NCI-H510A treated with DMSO at 0.1 percent for 48 hours (cell line): ENCODE measurements at regions not wholly inside any gene's neighbourhood (a gene's known extent, or its start where the extent isn't known, plus 50 kb on each side); places are given as distances from the start of the nearest gene placed in this dataset.
"Not testable (repeated sequence)": the region's sequence is repeated elsewhere in the genome, so short reads cannot be mapped to it uniquely, and the experiment has no call there.

Source experiments
- DNase-seq: peaks from one replicate; lab custom pipeline; 2025; lab: John Stamatoyannopoulos, UW

- no peak for DNase-seq
Measured at GRCh38 chr3:11712646-11713045, 68.9 kb upstream of the VGLL4 start.

GRCh38 chr3:11711876-11712275, 68.2 kb upstream of the VGLL4 start:
- DNase-seq = no peak

DNA sequence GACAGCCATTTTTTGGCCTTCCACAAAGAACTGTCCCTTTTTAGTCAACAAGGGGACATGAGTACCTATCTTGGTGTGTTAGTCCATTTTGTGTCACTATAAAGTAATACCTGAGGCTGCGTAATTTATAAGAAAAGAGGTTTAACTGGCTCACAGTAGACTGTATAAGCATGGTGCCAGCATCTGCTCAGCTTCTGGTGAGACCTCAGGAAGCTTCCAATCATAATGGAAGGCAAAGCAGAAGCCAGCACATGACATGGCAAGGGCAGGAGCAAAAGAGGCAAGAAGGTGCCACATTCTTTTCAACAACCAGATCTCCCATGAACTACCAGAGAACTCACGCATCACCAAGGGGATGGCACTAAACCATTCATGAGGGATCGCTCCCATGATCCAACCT, 66.1 kb upstream of the VGLL4 start:
- DNase-seq = no peak

- not testable (repeated sequence) for DNase-seq
Measured at GRCh38 chr3:11707084-11707483, 63.4 kb upstream of the VGLL4 start.

- no peak for DNase-seq
Measured at GRCh38 chr3:11706604-11707003, 62.9 kb upstream of the VGLL4 start.

DNA sequence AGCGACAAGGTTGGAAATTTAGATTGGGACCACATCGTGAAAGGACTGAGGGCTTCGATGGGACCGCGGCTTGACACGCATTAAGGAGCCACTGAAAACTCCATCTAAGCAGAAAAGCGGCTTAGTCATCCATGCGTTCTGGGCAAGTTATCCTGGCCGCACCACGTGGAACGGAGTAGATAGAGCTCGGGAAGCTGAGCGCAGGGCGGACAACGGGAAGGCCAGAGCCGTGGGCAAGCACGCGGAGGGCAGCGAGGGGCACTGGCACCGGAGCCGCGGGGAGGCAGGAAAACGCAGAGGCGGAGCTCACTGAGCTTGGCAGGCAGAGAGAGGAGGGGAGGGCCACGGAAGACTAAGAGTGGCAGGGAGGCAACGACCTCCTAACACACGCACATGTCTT, 61.3 kb upstream of the VGLL4 start:
- DNase-seq = no peak

DNA sequence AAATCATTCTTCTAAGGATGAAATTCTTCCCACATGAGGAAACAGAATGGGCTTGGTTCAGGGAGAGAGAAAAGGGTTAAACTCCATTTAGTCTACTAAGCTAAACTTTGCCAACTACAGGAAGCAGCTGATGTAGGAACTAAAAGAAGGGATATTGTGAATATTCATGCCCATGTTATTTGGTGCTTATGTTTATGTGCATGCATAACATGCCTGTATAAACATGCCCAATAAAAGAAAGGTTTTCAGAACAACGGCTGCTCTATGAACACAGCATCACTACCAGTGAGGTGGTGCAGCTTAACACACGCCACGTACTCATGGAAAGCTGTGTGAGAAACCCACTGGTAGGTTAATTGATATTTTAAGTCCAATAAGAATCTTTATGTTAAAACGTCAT, 59.4 kb upstream of the VGLL4 start:
- DNase-seq = no peak

DNA sequence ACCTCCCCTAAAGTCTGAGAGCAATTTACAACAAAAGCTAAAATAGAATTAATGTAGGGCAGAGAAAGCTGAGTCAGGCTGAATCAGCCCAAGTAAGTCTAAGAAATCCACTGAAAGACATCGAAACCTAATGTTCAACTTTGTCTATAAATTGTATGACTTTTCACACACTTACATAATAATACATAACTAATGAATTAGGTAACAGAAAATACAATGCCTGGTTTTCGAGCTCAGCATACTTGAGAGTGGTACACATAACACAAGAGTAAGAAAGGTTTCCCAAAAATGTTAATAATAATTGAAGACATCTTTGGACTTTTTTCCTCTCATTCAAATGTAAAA, 55.3 kb upstream of the VGLL4 start:
- DNase-seq = no peak

DNA sequence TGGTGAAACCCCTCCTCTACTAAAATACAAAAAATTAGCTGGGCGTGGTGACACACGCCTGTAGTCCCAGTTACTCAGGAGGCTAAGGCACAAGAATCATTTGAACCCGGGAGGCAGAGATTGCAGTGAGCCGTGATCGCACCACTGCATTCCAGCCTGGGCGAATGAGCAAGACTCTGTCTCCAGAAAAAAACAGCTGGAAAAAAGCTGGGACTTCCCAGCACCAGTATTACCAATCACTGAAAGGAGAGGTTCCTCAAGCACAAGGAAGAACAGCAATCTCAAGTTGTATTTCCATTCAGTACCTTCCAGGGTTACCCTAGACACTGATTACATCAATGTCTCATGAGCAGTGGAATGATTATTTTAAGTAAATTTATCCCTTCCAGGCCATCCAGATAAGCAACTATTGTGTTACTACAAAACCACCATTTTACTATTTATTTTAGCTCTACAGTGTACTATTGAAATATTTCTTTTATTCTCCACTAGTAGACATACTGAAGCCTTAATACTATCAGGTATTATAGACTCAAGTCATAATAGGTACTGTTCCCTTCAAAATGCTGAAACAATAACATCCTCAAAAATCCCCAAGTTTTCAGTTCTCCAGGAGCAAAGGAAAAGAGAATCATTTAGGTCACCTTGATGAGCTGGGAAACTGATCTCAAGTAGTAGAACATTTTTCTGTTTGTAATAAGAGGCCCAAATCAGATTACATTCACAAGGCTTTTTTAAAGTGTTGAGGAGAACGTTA, 54.8 kb upstream of the VGLL4 start:
- DNase-seq = no peak

DNA sequence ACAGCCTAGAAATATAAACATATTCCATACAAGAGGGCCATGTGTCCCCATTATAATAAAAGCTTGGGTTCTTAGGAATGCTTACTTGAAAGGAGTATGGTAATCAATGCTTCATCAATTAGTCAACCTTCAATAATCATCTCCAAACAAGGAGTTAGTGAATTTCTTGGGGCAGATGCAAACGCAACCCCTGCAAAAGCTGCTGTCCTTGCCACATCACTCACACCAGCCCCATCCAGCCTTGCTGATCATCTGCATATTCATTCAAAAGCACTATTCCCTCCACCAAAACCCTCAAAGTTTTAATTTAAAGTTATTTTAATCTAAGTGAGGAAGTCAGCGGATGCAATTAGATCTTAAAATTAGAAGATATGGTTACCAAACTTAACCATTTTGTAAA, 54.0 kb upstream of the VGLL4 start:
- DNase-seq = no peak

DNA sequence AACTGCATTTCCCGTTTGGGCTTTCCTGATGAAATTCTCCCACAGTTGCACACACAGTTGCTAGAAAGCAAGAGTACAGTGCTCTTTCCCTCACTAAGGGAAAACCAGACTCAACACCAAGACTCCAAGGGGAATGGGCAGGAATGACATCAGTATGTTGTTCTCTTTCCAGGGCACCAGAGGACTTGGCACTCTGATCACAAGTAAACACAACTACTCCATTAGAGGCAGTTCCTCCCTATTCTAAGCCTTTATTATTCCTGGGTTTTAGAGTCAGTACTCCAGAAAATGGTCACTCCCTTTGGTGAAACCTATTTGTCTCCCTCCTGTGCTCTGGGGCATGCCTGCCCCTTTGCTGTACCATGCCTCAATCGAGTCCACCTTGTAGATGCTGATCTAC, 52.3 kb upstream of the VGLL4 start:
- no peak for DNase-seq
